SK-N-SH (cell line): ENCODE measurements at regions not wholly inside any gene's neighbourhood (a gene's known extent, or its start where the extent isn't known, plus 50 kb on each side); places are given as distances from the start of the nearest gene placed in this dataset.

Experiments
- CTCF ChIA-PET: fragments of 300-600, 350-600 bp; formaldehyde crosslinking; extraction: SDS; loops from one replicate; lab custom pipeline; 2021; lab: Yijun Ruan, JAX
- POLR2A ChIA-PET: fragments of 350-600 bp; sonication (Branson Sonifier 250); formaldehyde crosslinking; extraction: SDS; loops from one replicate; lab custom pipeline; 2020; ENCODE audit warnings: antibody characterized with exemption, inconsistent platforms; lab: Yijun Ruan, JAX
- DNase-seq: peaks from one replicate; pipeline ENCODE4 v3.0.0; 2012
- H2AFZ ChIP-seq: fragments of 200-600 bp; sonication (generic); 2 replicates; pipeline ENCODE4 v1.8.1; 2016; ENCODE audit warnings: antibody characterized with exemption, mild to moderate bottlenecking, low read depth
- H3F3A ChIP-seq: fragments of 200-600 bp; sonication (generic); replicated peaks from 2 replicates; pipeline ENCODE3; 2016; ENCODE audit warnings: antibody characterized with exemption, mild to moderate bottlenecking; ENCODE audit not compliant: insufficient read depth
- H3K27ac ChIP-seq, 2 experiments: fragments of 200-500 bp in 1 of 2; fragments of 200-600 bp in 1 of 2; sonication (Bioruptor generic) in 1 of 2; sonication (generic), shearing (Covaris generic) in 1 of 2; 2 replicates each; pipeline versions ENCODE4 v1.5.1 to v1.6.1; 2014 to 2016; ENCODE audit warnings: low read depth in 2 of 2, inconsistent platforms in 1 of 2, low read length in 1 of 2, mild to moderate bottlenecking in 1 of 2, mixed read lengths in 1 of 2
- H3K27me3 ChIP-seq: fragments of 200-600 bp; sonication (generic), shearing (Covaris generic); 2 replicates; pipeline ENCODE4 v1.6.1; 2016; ENCODE audit warnings: mixed run types; ENCODE audit not compliant: insufficient read depth
- H3K36me3 ChIP-seq, 2 experiments: fragments of 200-500 bp in 1 of 2; fragments of 200-600 bp in 1 of 2; sonication (Bioruptor generic) in 1 of 2; sonication (generic) in 1 of 2; replicated peaks in 1 of 2; 2 replicates each; pipeline versions ENCODE3 to v1.5.1; 2014 to 2016; ENCODE audit warnings: low read length in 1 of 2, mild to moderate bottlenecking in 1 of 2; ENCODE audit not compliant: insufficient read depth in 2 of 2, control insufficient read depth in 1 of 2
- H3K4me1 ChIP-seq, 2 experiments: fragments of 200-500 bp in 1 of 2; fragments of 200-600 bp in 1 of 2; sonication (Bioruptor generic) in 1 of 2; sonication (generic), shearing (Covaris generic) in 1 of 2; 2 replicates each; pipeline versions ENCODE4 v1.5.1 to v1.6.1; 2014 to 2016; ENCODE audit warnings: low read depth in 1 of 2, low read length in 1 of 2, mixed run types in 1 of 2; ENCODE audit not compliant: insufficient read depth in 2 of 2, control insufficient read depth in 1 of 2
- H3K4me2 ChIP-seq: fragments of 200-600 bp; sonication (generic), shearing (Covaris generic); 2 replicates; pipeline ENCODE4 v1.6.1; 2017; ENCODE audit warnings: mixed run types
- H3K4me3 ChIP-seq, 2 experiments: fragments of 200-500 bp in 1 of 2; fragments of 200-600 bp in 1 of 2; sonication (Bioruptor generic) in 1 of 2; sonication (generic), shearing (Covaris generic) in 1 of 2; 2 replicates each; pipeline versions ENCODE4 v1.5.1 to v1.8.1; 2014 to 2016; ENCODE audit warnings: low read depth in 2 of 2, inconsistent platforms in 1 of 2, low read length in 1 of 2, mild to moderate bottlenecking in 1 of 2, mixed read lengths in 1 of 2, moderate library complexity in 1 of 2
- H3K79me2 ChIP-seq: fragments of 200-600 bp; sonication (generic); 2 replicates; pipeline ENCODE4 v1.8.1; 2017; ENCODE audit warnings: mild to moderate bottlenecking; ENCODE audit not compliant: insufficient read depth
- H3K9ac ChIP-seq: fragments of 200-600 bp; sonication (generic); 2 replicates; pipeline ENCODE4 v1.6.1; 2017; ENCODE audit warnings: mixed run types
- H3K9me2 ChIP-seq: fragments of 200-600 bp; sonication (generic); 2 replicates; pipeline ENCODE4 v1.6.1; 2017; ENCODE audit warnings: mixed run types
- H3K9me3 ChIP-seq: fragments of 200-600 bp; sonication (generic); 2 replicates; pipeline ENCODE4 v1.6.1; 2017; ENCODE audit warnings: mixed run types, mild to moderate bottlenecking, moderate library complexity
- H4K20me1 ChIP-seq: fragments of 200-600 bp; sonication (generic); 2 replicates; pipeline ENCODE4 v1.6.1; 2017; ENCODE audit warnings: mild to moderate bottlenecking, mixed run types; ENCODE audit not compliant: insufficient read depth
- CTCF ChIP-seq: fragments of 200-600 bp; sonication (generic); IDR thresholded peaks from 2 replicates; pipeline ENCODE4 v1.6.1; 2017; ENCODE audit warnings: antibody characterized with exemption, mild to moderate bottlenecking, moderate library complexity
- EP300 ChIP-seq, 2 experiments: IDR thresholded peaks; 2 replicates each; pipeline versions ENCODE4 v1.4.0 to v1.6.1; 2012; ENCODE audit warnings: borderline replicate concordance in 1 of 2, low read depth in 1 of 2, low read length in 1 of 2
- EZH2phosphoT487 ChIP-seq: fragments of 200-600 bp; sonication (generic); IDR thresholded peaks from 2 replicates; pipeline ENCODE4 v1.6.1; 2017; ENCODE audit warnings: low read depth, mixed run types, mild to moderate bottlenecking, antibody characterized with exemption, moderate library complexity, borderline replicate concordance
- FOXM1 ChIP-seq: IDR thresholded peaks from 2 replicates; pipeline ENCODE4 v1.4.0; 2012; ENCODE audit warnings: low read depth, mild to moderate bottlenecking
- GABPA ChIP-seq: IDR thresholded peaks from 2 replicates; pipeline ENCODE4 v1.4.0; 2012; ENCODE audit warnings: low read depth, mild to moderate bottlenecking
- JUND ChIP-seq: IDR thresholded peaks from 2 replicates; pipeline ENCODE4 v1.4.0; 2012
- MEF2A ChIP-seq: IDR thresholded peaks from 2 replicates; pipeline ENCODE4 v1.4.0; 2012; ENCODE audit warnings: low read depth, borderline replicate concordance
- MXI1 ChIP-seq: IDR thresholded peaks from 2 replicates; pipeline ENCODE4 v1.6.1; 2012; ENCODE audit warnings: mild to moderate bottlenecking, low read depth, low read length, improper control_type of control experiment
- NFIC ChIP-seq: IDR thresholded peaks from 2 replicates; pipeline ENCODE4 v1.4.0; 2012; ENCODE audit warnings: borderline replicate concordance
- POLR2AphosphoS5 ChIP-seq: IDR thresholded peaks from 2 replicates; pipeline ENCODE4 v1.6.1; 2012; ENCODE audit warnings: low read depth, low read length
- RAD21 ChIP-seq: IDR thresholded peaks from 2 replicates; pipeline ENCODE4 v1.6.1; 2012; ENCODE audit warnings: mild to moderate bottlenecking, low read length
- RCOR1 ChIP-seq: fragments of 150-350 bp; IDR thresholded peaks from 2 replicates; pipeline ENCODE4 v1.6.1; 2017; ENCODE audit warnings: antibody characterized with exemption, low read length
- RXRA ChIP-seq: IDR thresholded peaks from 2 replicates; pipeline ENCODE4 v1.4.0; 2012; ENCODE audit warnings: low read depth, mild to moderate bottlenecking, borderline replicate concordance
- SIN3A ChIP-seq: IDR thresholded peaks from 2 replicates; pipeline ENCODE4 v1.6.1; 2012; ENCODE audit warnings: low read depth, mild to moderate bottlenecking, low read length, moderate library complexity, borderline replicate concordance
- SMC3 ChIP-seq: IDR thresholded peaks from 2 replicates; pipeline ENCODE4 v1.6.1; 2012; ENCODE audit warnings: low read depth, low read length, improper control_type of control experiment
- TAF1 ChIP-seq: IDR thresholded peaks from 2 replicates; pipeline ENCODE4 v1.6.1; 2012; ENCODE audit warnings: low read depth, mild to moderate bottlenecking, low read length, moderate library complexity, borderline replicate concordance
- TCF12 ChIP-seq: IDR thresholded peaks from 2 replicates; pipeline ENCODE4 v1.4.0; 2012
- TEAD4 ChIP-seq: IDR thresholded peaks from 2 replicates; pipeline ENCODE4 v1.4.0; 2012; ENCODE audit warnings: mild to moderate bottlenecking, borderline replicate concordance; ENCODE audit not compliant: insufficient read depth
- WGBS: methylation state at CpG from one replicate; pipeline ENCODE4 v1.1.6; 2017; ENCODE audit warnings: low lambda C conversion rate; 5-methylcytosine and 5-hydroxymethylcytosine counted together
- TF ChIP-seq, protein P1 (sequence below): IDR thresholded peaks from 2 replicates; pipeline ENCODE4 v1.4.0; 2012; ENCODE audit warnings: low read depth
- TF ChIP-seq, protein P2 (sequence below): fragments of 150-350 bp; IDR thresholded peaks from 2 replicates; pipeline ENCODE4 v1.6.1; 2016; ENCODE audit warnings: mild to moderate bottlenecking, low read depth, low read length
- TF ChIP-seq, protein P3 (sequence below): IDR thresholded peaks from 2 replicates; pipeline ENCODE4; 2012

DNA sequence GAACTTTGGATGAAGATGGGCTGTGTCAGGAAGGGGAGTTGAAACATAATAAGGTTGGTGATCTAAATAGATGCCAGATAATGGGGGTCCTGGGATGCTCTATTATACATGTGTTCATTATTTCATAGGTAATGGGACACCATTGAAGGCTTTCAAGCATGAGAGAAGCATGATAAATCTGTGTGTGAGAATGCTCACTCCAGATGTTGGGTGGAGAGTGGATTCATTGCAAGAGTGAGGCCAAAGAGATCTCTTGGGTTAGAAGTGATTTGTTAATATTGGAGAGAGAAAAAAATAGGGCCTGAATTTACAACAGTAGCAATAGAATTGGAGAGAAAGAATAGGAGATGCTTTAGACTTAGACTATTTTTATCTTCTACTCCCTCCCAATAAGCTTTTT lies 321.3 kb downstream of the SAMD5 start:
- H3K4me3 ChIP-seq = no peak overlapping the region
- no peaks in the 10 kb centered on the region for H3K36me3 ChIP-seq
- POLR2A ChIA-PET = no interaction called here
- no peak for TF ChIP-seq TEAD4
- TF ChIP-seq, protein P1, sequence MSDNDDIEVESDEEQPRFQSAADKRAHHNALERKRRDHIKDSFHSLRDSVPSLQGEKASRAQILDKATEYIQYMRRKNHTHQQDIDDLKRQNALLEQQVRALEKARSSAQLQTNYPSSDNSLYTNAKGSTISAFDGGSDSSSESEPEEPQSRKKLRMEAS = no peak
- TF ChIP-seq, protein P2, sequence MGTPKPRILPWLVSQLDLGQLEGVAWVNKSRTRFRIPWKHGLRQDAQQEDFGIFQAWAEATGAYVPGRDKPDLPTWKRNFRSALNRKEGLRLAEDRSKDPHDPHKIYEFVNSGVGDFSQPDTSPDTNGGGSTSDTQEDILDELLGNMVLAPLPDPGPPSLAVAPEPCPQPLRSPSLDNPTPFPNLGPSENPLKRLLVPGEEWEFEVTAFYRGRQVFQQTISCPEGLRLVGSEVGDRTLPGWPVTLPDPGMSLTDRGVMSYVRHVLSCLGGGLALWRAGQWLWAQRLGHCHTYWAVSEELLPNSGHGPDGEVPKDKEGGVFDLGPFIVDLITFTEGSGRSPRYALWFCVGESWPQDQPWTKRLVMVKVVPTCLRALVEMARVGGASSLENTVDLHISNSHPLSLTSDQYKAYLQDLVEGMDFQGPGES = no peak
- TF ChIP-seq MXI1 = no peak
- no peak for TF ChIP-seq TCF12
- no peak for TF ChIP-seq GABPA
- no peak for TF ChIP-seq SMC3
- TF ChIP-seq EZH2phosphoT487 = no peak
- TF ChIP-seq MEF2A = no peak
- CTCF ChIA-PET = no interaction called here
- H3K9me2 ChIP-seq = no peaks in the 10 kb centered on the region
- H3F3A ChIP-seq = no peaks in the 10 kb centered on the region
- H3K9ac ChIP-seq = no peak overlapping the region
- no peaks in the 10 kb centered on the region for H4K20me1 ChIP-seq
- no peaks in the 10 kb centered on the region for H3K79me2 ChIP-seq
- no peak overlapping the region for H2AFZ ChIP-seq
- H3K27ac ChIP-seq = no peak overlapping the region
- no peaks in the 10 kb centered on the region for H3K27me3 ChIP-seq
- no peaks in the 10 kb centered on the region for H3K4me1 ChIP-seq
- no peak for DNase-seq
- no peak overlapping the region for H3K4me2 ChIP-seq
- no peaks in the 10 kb centered on the region for H3K9me3 ChIP-seq

- POLR2A ChIA-PET = no interaction called here
- no peak for DNase-seq
- CTCF ChIA-PET = no interaction called here
- TF ChIP-seq SMC3 (no peak), RXRA (no peak), SIN3A (no peak), EZH2phosphoT487 (no peak), JUND (no peak), TAF1 (no peak), NFIC (no peak), TCF12 (no peak), RAD21 (no peak), FOXM1 (no peak), RCOR1 (no peak), TEAD4 (no peak), GABPA (no peak), POLR2AphosphoS5 (no peak), CTCF (no peak), EP300 (IDR thresholded peaks at IDR 0.05; ENCODE audit: borderline replicate concordance in 1 of 2, low read depth in 1 of 2, low read length in 1 of 2) (no peak)
- TF ChIP-seq, protein P2 = no peak
- TF ChIP-seq, protein P3, sequence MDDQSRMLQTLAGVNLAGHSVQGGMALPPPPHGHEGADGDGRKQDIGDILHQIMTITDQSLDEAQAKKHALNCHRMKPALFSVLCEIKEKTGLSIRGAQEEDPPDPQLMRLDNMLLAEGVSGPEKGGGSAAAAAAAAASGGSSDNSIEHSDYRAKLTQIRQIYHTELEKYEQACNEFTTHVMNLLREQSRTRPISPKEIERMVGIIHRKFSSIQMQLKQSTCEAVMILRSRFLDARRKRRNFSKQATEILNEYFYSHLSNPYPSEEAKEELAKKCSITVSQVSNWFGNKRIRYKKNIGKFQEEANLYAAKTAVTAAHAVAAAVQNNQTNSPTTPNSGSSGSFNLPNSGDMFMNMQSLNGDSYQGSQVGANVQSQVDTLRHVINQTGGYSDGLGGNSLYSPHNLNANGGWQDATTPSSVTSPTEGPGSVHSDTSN = no peak
- TF ChIP-seq, all 33 proteins: peak for 0
- H3K27ac ChIP-seq = no peak overlapping the region
- H2AFZ ChIP-seq = no peak overlapping the region
- no peaks in the 10 kb centered on the region for H3F3A ChIP-seq
- H3K36me3 ChIP-seq = no peaks in the 10 kb centered on the region
- no peaks in the 10 kb centered on the region for H3K4me1 ChIP-seq
- WGBS = 2% methylated on average over 2 of the region's 2 CpGs
- no peak overlapping the region for H3K4me2 ChIP-seq
- no peaks in the 10 kb centered on the region for H3K79me2 ChIP-seq
- no peaks in the 10 kb centered on the region for H3K27me3 ChIP-seq
- no peaks in the 10 kb centered on the region for H4K20me1 ChIP-seq
- H3K9me2 ChIP-seq = no peaks in the 10 kb centered on the region
- no peak overlapping the region for H3K9ac ChIP-seq
- H3K9me3 ChIP-seq = no peaks in the 10 kb centered on the region
- H3K4me3 ChIP-seq = no peak overlapping the region
Observed at GRCh38 chr6:147831356-147831755, 322.9 kb downstream of the SAMD5 start.
